Ovary (tissue), 3 donors: ENCODE measurements at regions not wholly inside any gene's neighbourhood (a gene's known extent, or its start where the extent isn't known, plus 50 kb on each side); places are given as distances from the start of the nearest gene placed in this dataset.

Experiments used
- EP300 ChIP-seq: sonication (generic); formaldehyde crosslinking; IDR thresholded peaks from one replicate; pipeline ENCODE4 v1.6.1; 2017; ENCODE audit warnings: antibody characterized with exemption
- POLR2A ChIP-seq: fragments of 450-650 bp; IDR thresholded peaks from one replicate; pipeline ENCODE4 v1.6.1; 2017; ENCODE audit warnings: antibody characterized with exemption, mild to moderate bottlenecking, moderate library complexity
- TF ChIP-seq, protein P1 (sequence below), 3 donors: fragments of 450-650 bp in 2 of 3; fragments of 200-600 bp in 1 of 3; IDR thresholded peaks; one replicate each; pipeline versions ENCODE4 v1.5.1 to v1.8.0; 2016 to 2022; ENCODE audit warnings: antibody characterized with exemption in 3 of 3, mild to moderate bottlenecking in 1 of 3
- donor health status: DM: no; HTN: no; CAD: no.

DNA sequence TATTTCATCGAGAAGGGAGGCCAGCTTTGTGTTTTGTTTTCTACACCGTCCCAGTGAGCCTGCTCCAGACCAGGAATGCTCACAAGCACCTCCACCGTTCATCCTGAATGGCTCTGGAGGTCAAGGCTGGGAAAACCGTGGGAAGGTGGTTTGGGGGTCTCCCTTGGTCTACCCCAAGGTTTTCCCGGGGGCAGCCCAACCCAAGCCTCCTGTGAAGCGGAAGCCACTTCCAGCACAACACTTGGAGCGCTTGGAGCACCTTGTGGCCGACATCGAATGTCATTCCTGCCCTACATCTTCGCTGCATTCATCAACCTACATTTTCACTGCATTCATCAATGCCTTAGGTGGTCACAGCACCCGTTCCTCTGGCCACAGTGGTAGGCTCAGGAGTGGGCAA is 255.6 kb upstream of the PMEPA1 start:
- TF ChIP-seq, protein P1, sequence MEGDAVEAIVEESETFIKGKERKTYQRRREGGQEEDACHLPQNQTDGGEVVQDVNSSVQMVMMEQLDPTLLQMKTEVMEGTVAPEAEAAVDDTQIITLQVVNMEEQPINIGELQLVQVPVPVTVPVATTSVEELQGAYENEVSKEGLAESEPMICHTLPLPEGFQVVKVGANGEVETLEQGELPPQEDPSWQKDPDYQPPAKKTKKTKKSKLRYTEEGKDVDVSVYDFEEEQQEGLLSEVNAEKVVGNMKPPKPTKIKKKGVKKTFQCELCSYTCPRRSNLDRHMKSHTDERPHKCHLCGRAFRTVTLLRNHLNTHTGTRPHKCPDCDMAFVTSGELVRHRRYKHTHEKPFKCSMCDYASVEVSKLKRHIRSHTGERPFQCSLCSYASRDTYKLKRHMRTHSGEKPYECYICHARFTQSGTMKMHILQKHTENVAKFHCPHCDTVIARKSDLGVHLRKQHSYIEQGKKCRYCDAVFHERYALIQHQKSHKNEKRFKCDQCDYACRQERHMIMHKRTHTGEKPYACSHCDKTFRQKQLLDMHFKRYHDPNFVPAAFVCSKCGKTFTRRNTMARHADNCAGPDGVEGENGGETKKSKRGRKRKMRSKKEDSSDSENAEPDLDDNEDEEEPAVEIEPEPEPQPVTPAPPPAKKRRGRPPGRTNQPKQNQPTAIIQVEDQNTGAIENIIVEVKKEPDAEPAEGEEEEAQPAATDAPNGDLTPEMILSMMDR (IDR thresholded peaks at IDR 0.05) = no peak
- TF ChIP-seq POLR2A (no peak), EP300 (no peak)
